ENCODE measurements at regions not wholly inside any gene's neighbourhood (a gene's known extent, or its start where the extent isn't known, plus 50 kb on each side); places are given as distances from the start of the nearest gene placed in this dataset.
"Not testable (repeated sequence)": the region's sequence is repeated elsewhere in the genome, so short reads cannot be mapped to it uniquely, and the experiment has no call there.

DNA sequence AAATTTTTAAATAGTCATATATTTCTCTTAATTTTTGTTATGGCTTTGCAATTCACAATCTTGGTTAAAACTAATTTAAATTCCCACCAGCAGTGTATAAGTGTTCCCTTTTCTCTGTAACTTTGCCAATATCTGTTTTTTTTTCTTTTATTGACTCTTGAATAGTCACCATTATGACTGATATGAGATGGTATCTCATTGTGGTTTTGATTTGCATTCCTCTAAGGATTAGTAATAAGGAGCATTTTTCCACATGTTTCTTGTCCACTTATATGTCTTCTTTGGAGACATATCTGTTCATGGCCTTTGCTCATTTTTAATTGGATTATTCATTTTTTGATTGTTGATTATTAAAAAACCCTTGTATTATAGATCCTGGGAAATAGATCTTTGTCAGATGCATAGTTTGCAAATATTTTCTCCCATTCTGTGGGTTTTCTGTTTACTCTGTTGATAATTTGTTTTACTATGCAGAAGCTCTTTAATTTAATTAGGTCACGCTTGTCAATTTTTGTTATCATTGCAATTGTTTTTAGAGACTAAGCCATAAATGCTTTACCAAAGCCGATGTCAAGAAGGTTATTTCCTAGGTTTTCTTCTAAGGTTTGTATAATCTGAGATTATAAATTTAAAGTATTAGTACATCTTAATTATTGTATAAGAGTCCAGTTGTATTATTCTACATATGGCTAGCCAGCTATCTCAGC, 610.9 kb downstream of the CHSY3 start:
- Mint-ChIP-seq H3K4me3 (no peak overlapping the region), H3K9me3 (peaks cover 6% of the 10 kb centered on the region), H3K27ac (no peak overlapping the region), H3K27me3 (peaks cover 2% of the 10 kb centered on the region), H3K4me1 (no peaks in the 10 kb centered on the region), H3K36me3 (peaks cover 2% of the 10 kb centered on the region)

DNA sequence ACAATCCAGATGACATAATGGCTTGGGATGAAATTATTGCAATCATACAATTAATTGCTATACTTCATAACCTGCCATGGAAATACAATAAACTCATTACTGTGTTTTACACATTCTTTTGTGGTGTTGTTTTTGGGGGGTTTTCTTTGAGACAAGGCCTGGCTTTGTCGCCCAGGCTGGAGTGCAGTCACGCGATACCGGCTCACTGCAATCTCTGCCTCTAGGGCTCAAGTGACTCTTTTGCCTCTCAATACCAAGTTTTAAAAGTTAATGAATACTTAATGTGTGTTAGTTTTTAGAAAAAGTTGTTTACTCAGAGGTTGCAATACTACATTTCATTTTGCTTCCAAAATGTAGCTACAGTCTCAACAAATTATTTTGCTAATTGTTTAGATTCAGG, 598.4 kb downstream of the CHSY3 start:
- H3K9me3 Mint-ChIP-seq, result no peaks in the 10 kb centered on the region
- no peak overlapping the region for H3K27ac Mint-ChIP-seq
- no peak overlapping the region for H3K4me3 Mint-ChIP-seq
- H3K36me3 Mint-ChIP-seq, result no peaks in the 10 kb centered on the region
- H3K4me1 Mint-ChIP-seq, result no peaks in the 10 kb centered on the region
- H3K27me3 Mint-ChIP-seq, result no peaks in the 10 kb centered on the region

DNA sequence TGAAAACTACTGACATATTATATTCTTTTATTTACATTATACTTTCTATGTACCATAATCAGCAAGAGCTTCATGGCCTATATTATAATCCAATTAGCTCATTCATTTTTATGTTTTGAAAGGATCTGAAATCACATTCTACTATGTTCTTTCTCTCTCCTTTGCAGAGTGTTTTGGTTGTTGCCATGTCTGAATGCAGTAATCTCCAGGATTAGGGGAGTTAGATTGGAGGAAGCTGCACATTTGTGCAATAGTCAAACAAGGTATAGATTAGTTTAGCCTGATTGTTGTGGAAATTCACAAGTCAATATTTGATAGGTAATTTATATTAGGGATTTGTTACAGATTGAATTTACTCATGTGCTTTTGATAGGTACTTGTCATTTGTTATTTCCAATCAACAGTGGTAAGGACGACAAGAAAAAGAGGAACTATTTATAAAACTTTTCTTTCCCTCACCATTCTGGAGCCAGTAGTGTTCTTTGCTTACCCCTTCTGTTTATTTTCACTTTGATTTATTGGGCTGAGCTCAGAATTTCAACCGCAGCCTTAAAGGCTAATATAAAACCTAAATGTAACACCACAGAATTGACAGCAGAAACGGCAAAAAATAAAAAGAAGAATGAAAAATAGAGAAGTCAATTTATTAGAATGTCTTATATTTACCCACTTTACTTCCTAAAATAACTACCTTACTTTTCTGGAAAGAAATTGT, 597.0 kb downstream of the CHSY3 start:
- Mint-ChIP-seq H3K4me3 (no peak overlapping the region), H3K27me3 (no peaks in the 10 kb centered on the region), H3K9me3 (no peaks in the 10 kb centered on the region), H3K27ac (no peak overlapping the region), H3K36me3 (no peaks in the 10 kb centered on the region), H3K4me1 (no peaks in the 10 kb centered on the region)

DNA sequence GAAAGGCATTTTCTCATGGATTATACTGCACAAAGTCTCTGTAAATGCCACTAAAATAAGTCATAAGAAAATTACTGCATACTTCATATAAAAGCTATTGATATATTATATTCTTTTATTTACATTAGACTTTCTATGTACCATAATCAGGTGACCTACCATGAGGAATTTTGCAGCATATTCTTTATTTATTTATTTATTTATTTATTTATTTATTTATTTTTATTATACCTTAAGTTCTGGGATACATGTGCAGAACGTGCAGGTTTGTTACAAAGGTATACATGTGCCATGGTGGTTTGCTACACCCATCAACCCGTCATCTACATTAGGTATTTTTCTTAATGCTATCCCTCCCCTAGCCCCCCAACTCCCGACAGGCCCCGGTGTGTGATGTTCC, 596.2 kb downstream of the CHSY3 start:
- not testable (repeated sequence) for H3K4me1 Mint-ChIP-seq, H3K9me3 Mint-ChIP-seq, H3K36me3 Mint-ChIP-seq, H3K27ac Mint-ChIP-seq, H3K27me3 Mint-ChIP-seq, H3K4me3 Mint-ChIP-seq

DNA sequence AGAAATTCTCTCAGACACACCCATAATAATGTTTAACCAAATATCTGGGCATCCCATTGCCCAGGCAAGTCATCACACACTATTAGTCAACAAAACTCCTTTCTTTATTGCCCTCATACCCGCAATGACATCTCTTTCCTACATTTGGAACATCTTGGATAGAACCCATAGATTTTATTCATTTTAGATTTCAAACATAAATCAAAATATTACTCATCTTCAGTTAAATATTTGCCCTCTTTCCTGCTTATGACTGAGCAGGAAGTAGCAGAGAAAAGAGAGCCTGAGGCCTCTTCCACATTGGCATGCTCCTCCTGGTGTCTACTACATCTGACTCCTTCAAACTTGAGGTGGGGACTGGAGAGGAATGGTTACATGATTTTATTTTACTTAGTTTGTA, 592.0 kb downstream of the CHSY3 start:
- no peak overlapping the region for H3K27ac Mint-ChIP-seq
- H3K4me3 Mint-ChIP-seq, result no peak overlapping the region
- H3K4me1 Mint-ChIP-seq, result no peaks in the 10 kb centered on the region
- H3K9me3 Mint-ChIP-seq, result peaks cover 9% of the 10 kb centered on the region
- no peaks in the 10 kb centered on the region for H3K36me3 Mint-ChIP-seq
- H3K27me3 Mint-ChIP-seq, result no peaks in the 10 kb centered on the region

DNA sequence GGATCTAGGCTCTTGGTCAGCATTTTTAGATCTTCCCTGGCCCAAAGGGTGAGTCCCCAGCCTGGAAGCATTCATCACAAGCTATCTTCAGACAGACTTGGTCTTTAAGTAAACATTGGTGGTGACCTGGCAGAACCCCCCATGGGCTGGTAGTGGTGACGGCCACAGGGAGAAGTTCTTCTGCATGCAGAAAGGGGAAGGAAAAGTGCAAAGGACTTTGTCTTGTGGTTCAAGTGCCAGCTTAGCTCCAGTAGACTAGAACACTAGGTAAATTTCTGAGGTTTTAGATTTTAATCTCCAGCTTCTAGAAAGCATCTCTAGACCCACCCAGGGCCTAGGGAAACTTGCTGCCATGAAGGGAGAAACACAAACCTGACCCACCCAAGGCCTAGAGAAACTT, 584.0 kb downstream of the CHSY3 start:
- Mint-ChIP-seq H3K9me3 (peaks cover 5% of the 10 kb centered on the region), H3K4me1 (no peaks in the 10 kb centered on the region), H3K27me3 (peaks cover 10% of the 10 kb centered on the region)

DNA sequence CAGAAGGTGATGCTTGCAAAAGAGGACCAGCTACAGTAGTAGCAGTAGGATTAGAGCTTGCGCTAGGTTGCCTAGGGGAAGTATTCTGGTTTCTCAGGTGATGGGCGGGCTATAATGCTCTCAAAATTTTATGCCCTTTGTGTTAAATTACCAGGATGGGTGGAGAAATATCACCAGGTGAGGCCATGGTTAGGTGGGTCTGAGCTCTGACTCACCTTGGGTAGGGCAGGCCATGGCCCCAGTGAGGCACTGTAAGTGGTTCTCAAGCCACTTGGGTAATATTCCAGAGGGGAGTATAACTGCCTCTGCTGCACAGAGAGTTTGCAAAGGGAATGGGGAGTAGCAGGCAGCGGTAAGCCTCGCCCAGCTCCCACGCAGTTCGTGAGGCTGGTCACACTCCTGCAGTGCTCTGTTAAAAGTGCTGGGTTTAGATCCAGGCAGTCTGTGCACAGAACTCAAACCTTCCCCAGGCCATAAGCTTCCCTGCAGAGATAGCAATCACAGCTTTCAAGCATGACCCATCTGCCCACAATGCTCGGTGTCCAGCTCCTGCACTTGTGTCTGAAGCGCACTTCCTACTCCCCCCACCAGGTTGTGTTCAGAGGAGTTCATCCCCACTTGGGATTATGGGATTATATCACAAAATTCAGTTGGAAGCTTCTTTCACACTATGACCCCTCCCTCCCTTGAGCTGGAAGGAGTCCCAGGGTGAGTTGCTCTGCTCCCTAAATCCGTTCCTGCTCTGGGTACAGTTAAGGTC, 575.0 kb downstream of the CHSY3 start:
- peaks cover 23% of the 10 kb centered on the region for H3K9me3 Mint-ChIP-seq
- no peak overlapping the region for H3K27ac Mint-ChIP-seq
- peaks cover 7% of the 10 kb centered on the region for H3K27me3 Mint-ChIP-seq
- peaks cover 1% of the 10 kb centered on the region for H3K36me3 Mint-ChIP-seq
- no peaks in the 10 kb centered on the region for H3K4me1 Mint-ChIP-seq
- H3K4me3 Mint-ChIP-seq, result no peak overlapping the region

More for the DNA sequence above, 584.0 kb downstream of the CHSY3 start:
- Mint-ChIP-seq H3K27ac (no peak overlapping the region), H3K4me3 (no peak overlapping the region), H3K36me3 (no peaks in the 10 kb centered on the region)

DNA sequence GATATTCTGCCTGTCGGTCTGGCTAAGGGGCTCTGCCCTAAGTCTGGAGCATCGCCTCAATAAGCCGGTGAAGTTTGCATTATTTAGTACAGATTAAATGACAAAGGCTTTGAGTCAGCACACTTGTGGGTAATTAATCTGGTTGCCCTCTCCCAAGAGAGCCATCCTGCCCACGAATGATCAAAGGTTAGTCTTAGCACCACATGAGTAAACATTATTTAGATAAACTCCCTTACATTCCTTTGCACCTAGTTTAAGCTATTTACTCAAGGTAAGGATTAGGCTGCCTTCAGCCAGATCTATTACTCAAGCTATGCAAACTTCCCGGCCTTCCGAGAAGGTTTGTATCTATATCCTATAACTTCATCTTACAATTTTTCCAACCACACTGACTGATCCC, 572.1 kb downstream of the CHSY3 start:
- peaks cover 5% of the 10 kb centered on the region for H3K27me3 Mint-ChIP-seq
- H3K4me3 Mint-ChIP-seq, result no peak overlapping the region
- H3K4me1 Mint-ChIP-seq, result no peaks in the 10 kb centered on the region
- no peak overlapping the region for H3K27ac Mint-ChIP-seq
- H3K36me3 Mint-ChIP-seq, result peaks cover 1% of the 10 kb centered on the region
- peaks cover 29% of the 10 kb centered on the region for H3K9me3 Mint-ChIP-seq

DNA sequence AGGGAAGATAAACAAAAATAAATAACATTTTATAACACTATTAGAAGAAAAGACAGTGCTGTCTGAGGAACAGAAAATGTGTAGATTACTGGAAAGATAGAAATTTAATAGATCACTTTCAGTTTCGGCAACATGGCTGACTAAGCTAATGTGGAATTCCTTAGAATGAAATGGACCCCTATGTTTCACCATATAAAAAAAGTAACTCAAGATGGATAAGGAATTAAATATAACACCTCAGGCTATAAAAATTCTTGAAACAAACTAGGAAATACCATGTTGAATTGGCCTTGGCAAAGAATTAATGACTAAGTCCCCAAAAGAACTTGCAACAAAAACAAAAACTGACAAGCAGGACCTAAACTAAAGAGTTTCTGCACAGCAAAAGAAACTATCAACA, 558.3 kb downstream of the CHSY3 start:
- Mint-ChIP-seq H3K27me3 (peaks cover 2% of the 10 kb centered on the region), H3K36me3 (no peaks in the 10 kb centered on the region), H3K4me1 (no peaks in the 10 kb centered on the region), H3K9me3 (peaks cover 4% of the 10 kb centered on the region), H3K4me3 (no peak overlapping the region), H3K27ac (no peak overlapping the region)

DNA sequence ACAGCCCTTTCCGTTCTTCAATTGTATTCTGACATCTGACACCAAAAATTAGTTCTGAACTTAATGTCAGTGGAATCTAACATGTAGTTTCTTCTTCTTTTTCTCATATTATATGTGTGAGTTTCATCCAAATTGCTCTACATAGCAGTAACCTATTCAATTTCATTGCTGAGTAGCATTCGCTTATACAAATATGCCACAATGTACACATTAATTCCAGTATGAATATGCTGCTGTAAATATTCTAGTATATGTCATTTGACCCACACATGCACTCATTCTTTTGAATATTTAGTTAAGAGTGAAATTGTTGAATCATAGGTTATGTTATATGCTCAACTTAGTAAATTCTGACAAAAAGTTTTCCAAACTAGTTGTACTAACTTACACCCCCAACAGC, 550.9 kb downstream of the CHSY3 start:
- Mint-ChIP-seq H3K4me3 (no peak overlapping the region), H3K36me3 (no peaks in the 10 kb centered on the region), H3K27ac (no peak overlapping the region), H3K4me1 (no peaks in the 10 kb centered on the region), H3K9me3 (peaks cover 20% of the 10 kb centered on the region), H3K27me3 (no peaks in the 10 kb centered on the region)

DNA sequence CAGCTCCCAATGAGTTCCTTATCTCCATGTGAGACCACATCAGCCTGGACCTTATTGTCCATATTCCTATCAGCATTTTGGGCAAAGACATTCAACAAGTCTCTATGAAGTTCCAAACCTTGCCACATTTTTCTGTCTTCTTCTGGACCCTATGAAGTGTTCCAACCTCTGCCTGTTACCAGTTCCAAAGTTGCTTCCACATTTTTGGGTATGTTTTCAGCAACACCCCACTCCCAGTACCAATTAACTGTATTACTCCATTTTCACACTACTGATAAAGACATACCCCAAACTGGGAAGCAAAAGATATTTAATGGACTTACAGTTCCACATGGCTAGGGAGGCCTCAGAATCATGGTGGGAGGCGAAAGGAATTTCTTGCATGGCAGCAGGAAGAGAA, 548.5 kb downstream of the CHSY3 start:
- Mint-ChIP-seq H3K9me3 (peaks cover 16% of the 10 kb centered on the region), H3K4me1 (no peaks in the 10 kb centered on the region), H3K4me3 (no peak overlapping the region), H3K27ac (no peak overlapping the region), H3K36me3 (no peaks in the 10 kb centered on the region), H3K27me3 (no peaks in the 10 kb centered on the region)

DNA sequence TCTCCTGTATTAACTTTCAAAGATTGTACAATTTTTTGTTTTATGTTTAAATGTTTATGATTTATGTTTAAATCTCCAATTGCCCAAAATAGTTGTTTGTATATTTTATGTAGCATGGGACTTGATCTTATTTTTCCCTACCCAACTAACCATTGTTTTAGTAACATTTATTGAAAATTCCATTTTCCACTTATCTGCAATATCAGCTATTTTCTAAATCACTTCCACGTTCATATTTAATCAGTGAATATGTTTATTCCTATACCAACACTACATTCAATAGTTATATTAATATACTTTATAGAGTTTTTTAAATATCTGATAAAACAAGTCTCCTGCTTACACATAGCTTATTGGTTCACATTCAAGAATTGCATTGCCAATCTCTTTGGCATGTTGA, 532.2 kb downstream of the CHSY3 start:
- Mint-ChIP-seq H3K9me3 (peaks cover 27% of the 10 kb centered on the region), H3K36me3 (no peaks in the 10 kb centered on the region), H3K27me3 (no peaks in the 10 kb centered on the region), H3K27ac (no peak overlapping the region), H3K4me1 (no peaks in the 10 kb centered on the region), H3K4me3 (no peak overlapping the region)

DNA sequence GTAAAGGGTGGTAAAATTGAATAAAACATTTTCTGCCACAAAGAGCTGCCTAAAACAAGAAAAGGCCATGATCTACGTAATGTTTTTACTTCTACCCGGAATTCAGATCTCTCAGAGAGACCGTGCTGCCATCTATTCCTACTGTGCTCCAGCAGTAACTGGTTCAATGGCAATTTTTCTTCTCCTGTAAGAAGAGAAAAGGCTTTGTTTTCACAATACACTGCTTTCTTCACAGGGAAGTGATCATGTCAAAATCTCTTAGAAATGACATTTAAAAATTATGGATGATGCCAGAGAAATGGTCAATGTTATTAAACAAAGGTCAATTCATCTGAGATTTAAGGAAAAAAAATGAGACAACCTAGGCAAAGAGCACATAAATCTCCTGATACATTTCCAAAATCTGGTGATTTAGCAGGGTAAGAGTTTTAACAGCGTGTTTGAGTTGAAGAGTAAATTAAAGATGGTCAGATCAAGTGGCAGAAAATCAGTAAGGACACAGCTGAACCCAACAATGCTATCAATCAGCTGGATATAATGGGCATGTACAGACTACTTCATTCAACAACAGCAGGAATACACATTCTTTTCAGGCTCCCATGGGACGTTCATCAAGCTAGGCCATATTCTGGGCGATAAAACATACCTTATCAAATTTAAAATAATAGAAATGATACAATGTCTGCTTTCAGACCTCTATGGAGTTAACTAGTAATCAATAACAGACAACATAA, 523.1 kb downstream of the CHSY3 start:
- no peak overlapping the region for H3K27ac Mint-ChIP-seq

DNA sequence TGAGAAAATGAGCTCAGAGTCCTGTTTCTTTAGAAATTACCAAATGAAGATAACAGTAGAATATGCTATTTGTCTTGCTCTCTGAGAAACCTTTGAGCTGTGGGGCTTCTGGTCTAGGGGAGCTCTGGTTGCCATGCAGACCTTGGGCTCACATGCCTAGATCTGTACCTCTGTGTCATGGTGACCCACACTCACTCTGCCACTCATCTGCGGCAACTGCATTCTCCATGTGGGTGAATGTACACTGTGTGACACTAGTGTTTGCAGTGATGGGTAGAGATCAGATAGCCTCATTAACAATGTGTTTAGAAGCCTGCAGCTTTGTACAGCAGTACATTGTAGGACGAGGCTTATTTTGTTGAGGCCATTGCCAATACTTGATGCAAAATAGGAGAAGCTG, 521.2 kb downstream of the CHSY3 start:
- no peaks in the 10 kb centered on the region for H3K4me1 Mint-ChIP-seq
- no peaks in the 10 kb centered on the region for H3K36me3 Mint-ChIP-seq
- no peak overlapping the region for H3K4me3 Mint-ChIP-seq
- no peaks in the 10 kb centered on the region for H3K9me3 Mint-ChIP-seq
- H3K27ac Mint-ChIP-seq, result no peak overlapping the region
- peaks cover 3% of the 10 kb centered on the region for H3K27me3 Mint-ChIP-seq

More for the DNA sequence above, 523.1 kb downstream of the CHSY3 start:
- peaks cover 1% of the 10 kb centered on the region for H3K27me3 Mint-ChIP-seq
- no peaks in the 10 kb centered on the region for H3K4me1 Mint-ChIP-seq
- H3K4me3 Mint-ChIP-seq, result no peak overlapping the region
- H3K36me3 Mint-ChIP-seq, result no peaks in the 10 kb centered on the region
- no peaks in the 10 kb centered on the region for H3K9me3 Mint-ChIP-seq

DNA sequence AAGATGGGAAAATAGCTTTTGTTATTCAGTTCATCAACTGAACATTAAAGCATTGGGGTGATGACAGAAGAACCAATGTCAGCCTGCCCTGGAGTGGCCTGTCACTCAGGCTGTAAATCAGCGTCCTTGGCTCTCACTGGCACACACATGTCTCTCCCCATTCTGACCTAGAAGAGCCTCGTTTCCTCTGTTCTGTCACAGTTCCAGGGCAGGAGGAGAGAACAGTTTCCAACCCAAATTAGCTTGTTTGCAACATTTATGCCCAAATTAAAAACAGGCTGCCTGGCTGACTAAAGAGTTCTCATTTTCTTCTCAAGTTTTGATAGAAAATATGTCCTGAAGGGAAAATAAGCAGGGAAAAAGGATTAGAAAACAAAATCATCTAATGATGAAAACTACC, 520.1 kb downstream of the CHSY3 start:
- Mint-ChIP-seq H3K9me3 (peaks cover 5% of the 10 kb centered on the region), H3K36me3 (no peaks in the 10 kb centered on the region), H3K27ac (no peak overlapping the region), H3K27me3 (peaks cover 5% of the 10 kb centered on the region), H3K4me1 (no peaks in the 10 kb centered on the region), H3K4me3 (no peak overlapping the region)

All from activated naive CD4-positive, alpha-beta T cell treated with anti-CD3 and anti-CD28 coated beads, Interleukin-2, amount 50 U/mL, for 24 hours (primary cell).